DND-41 (cell line): ENCODE measurements at regions not wholly inside any gene's neighbourhood (a gene's known extent, or its start where the extent isn't known, plus 50 kb on each side); places are given as distances from the start of the nearest gene placed in this dataset.

ENCODE experiments used
- ATAC-seq: fragments of 200-7000 bp; cut with Tn5 transposase; 3 replicates; pipeline ENCODE4 v1.9.1; 2021; ENCODE audit warnings: low read depth; ENCODE audit not compliant: insufficient read depth
- DNase-seq: peaks from one replicate; pipeline ENCODE4 v3.0.0-alpha.2; 2020
- H2AFZ ChIP-seq: 2 replicates; pipeline ENCODE4 v1.6.0; 2012; ENCODE audit warnings: low read depth, low read length
- H3K27ac ChIP-seq: 2 replicates; pipeline ENCODE4 v1.5.1; 2012; ENCODE audit warnings: low read length, inconsistent platforms
- H3K27me3 ChIP-seq: fragments of 200-600 bp; sonication (generic); 2 replicates; pipeline ENCODE4 v1.6.0; 2012; ENCODE audit warnings: low read length, mild to moderate bottlenecking, inconsistent platforms; ENCODE audit not compliant: insufficient read depth, poor library complexity
- H3K36me3 ChIP-seq: 2 replicates; pipeline ENCODE4 v1.5.1; 2012; ENCODE audit warnings: low read length, inconsistent platforms; ENCODE audit not compliant: insufficient read depth
- H3K4me1 ChIP-seq: 2 replicates; pipeline ENCODE4 v1.5.1; 2012; ENCODE audit warnings: mild to moderate bottlenecking, low read length; ENCODE audit not compliant: insufficient read depth
- H3K4me2 ChIP-seq: 2 replicates; pipeline ENCODE4 v1.6.0; 2012; ENCODE audit warnings: mild to moderate bottlenecking, moderate library complexity, low read length, inconsistent platforms; ENCODE audit not compliant: insufficient read depth
- H3K4me3 ChIP-seq, 2 experiments: fragments of 200-600 bp in 1 of 2; shearing (Covaris generic) in 1 of 2; 2 replicates each; pipeline ENCODE4 v1.5.1; 2012 to 2016; ENCODE audit warnings: inconsistent platforms in 2 of 2, low read length in 2 of 2, mild to moderate bottlenecking in 2 of 2, low read depth in 1 of 2, moderate library complexity in 1 of 2
- H3K79me2 ChIP-seq: 2 replicates; pipeline ENCODE4 v1.6.0; 2012; ENCODE audit warnings: low read length, inconsistent platforms; ENCODE audit not compliant: insufficient read depth
- H3K9ac ChIP-seq: 2 replicates; pipeline ENCODE4 v1.6.0; 2012; ENCODE audit warnings: low read depth, mild to moderate bottlenecking, inconsistent platforms, low read length, moderate library complexity
- H3K9me3 ChIP-seq: 2 replicates; pipeline ENCODE4 v1.5.1; 2012; ENCODE audit warnings: low read length, moderate library complexity, mild to moderate bottlenecking, inconsistent platforms; ENCODE audit not compliant: insufficient read depth, severe bottlenecking
- H4K20me1 ChIP-seq: 2 replicates; pipeline ENCODE4 v1.6.0; 2012; ENCODE audit warnings: low read length; ENCODE audit not compliant: insufficient read depth
- CTCF ChIP-seq: IDR thresholded peaks from 2 replicates; pipeline ENCODE4 v1.5.1; 2012; ENCODE audit warnings: borderline replicate concordance, low read length, moderate library complexity, mild to moderate bottlenecking; ENCODE audit not compliant: poor library complexity, severe bottlenecking; ENCODE audit errors: extremely low read depth
- EZH2 ChIP-seq: IDR thresholded peaks from 3 replicates; pipeline ENCODE4 v1.6.1; 2012; ENCODE audit warnings: borderline replicate concordance, low read depth, mild to moderate bottlenecking, moderate library complexity, low read length, inconsistent platforms; ENCODE audit not compliant: severe bottlenecking

DNA sequence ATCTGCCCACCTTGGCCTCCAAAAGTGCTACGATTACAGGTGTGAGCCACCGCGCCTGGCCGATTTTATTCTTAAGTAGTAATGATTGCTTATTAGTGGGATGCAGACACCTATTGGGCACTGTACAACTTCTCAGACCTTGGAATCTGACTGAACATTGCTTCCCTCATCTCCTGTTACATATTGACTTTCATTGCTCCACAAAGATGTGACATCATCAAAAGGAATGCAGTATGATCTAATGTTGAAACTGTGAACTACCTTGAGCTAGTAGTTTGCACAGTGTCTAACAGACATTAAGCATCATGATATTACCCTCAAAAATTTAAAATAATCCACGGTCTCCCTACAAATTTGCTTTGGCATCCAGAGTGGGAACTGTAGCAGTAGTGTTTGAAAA is 109.8 kb upstream of the SIX2 start:
- DNase-seq: no peak
- TF ChIP-seq EZH2: no peak
- TF ChIP-seq CTCF: no peak
- Histone ChIP-seq H3K4me3 (no peak overlapping the region), H3K27me3 (no peaks in the 10 kb centered on the region), H4K20me1 (no peaks in the 10 kb centered on the region), H3K9ac (no peak overlapping the region), H2AFZ (no peak overlapping the region), H3K4me1 (no peaks in the 10 kb centered on the region), H3K9me3 (no peaks in the 10 kb centered on the region), H3K4me2 (no peak overlapping the region), H3K79me2 (no peaks in the 10 kb centered on the region), H3K27ac (no peak overlapping the region), H3K36me3 (no peaks in the 10 kb centered on the region)
- ATAC-seq: no peak

DNA sequence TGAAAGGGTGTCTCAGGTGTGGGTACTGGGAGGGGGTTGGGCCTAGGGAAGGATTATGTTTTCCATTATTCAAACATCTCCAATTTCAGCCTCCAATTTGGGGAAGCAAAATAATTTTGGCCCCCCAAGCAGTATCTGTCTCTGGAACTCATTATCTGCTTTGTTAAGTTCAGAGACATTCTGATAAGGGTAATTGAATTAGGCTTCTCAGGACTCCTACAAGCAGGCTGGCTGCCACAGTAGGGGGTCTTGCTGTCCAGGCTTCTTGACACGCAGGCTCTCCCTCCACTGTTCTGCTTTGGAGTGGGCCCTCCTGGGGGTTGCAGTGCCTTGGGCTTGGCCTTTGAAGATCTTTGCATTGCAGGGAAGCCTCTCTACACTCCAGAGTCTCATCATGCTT is 108.1 kb upstream of the SIX2 start:
- no peaks in the 10 kb centered on the region for H3K79me2 ChIP-seq
- no peak overlapping the region for H3K4me2 ChIP-seq
- TF ChIP-seq EZH2 (no peak), CTCF (no peak)
- H2AFZ ChIP-seq: no peak overlapping the region
- no peaks in the 10 kb centered on the region for H3K36me3 ChIP-seq
- no peaks in the 10 kb centered on the region for H4K20me1 ChIP-seq
- H3K4me3 ChIP-seq: no peak overlapping the region
- H3K9ac ChIP-seq: no peak overlapping the region
- no peak overlapping the region for H3K27ac ChIP-seq
- no peak for DNase-seq
- H3K4me1 ChIP-seq: no peaks in the 10 kb centered on the region
- H3K9me3 ChIP-seq: no peaks in the 10 kb centered on the region
- no peak for ATAC-seq
- no peaks in the 10 kb centered on the region for H3K27me3 ChIP-seq

DNA sequence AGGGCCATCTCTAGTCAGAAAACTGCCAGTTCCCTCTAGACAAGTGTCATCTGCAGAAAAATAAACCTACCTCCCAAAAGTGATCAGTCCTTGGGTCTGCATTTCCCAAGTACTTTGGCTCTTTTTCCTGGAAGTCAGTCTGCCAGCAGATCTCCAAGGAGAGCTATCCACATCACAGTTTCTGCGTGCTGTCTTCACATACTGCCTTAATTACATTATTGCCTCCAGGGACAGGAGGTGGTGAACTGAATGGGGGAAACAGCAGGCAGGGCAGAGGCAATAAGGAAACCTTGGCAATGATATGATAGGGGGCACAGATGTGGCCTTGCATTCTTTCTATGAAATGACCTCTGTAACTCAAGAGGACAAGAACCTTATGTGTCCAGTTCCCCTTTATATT is 105.9 kb upstream of the SIX2 start:
- Histone ChIP-seq H3K27me3 (no peaks in the 10 kb centered on the region), H3K9me3 (no peaks in the 10 kb centered on the region), H3K4me2 (no peak overlapping the region), H3K27ac (no peak overlapping the region), H3K4me1 (no peaks in the 10 kb centered on the region), H4K20me1 (no peaks in the 10 kb centered on the region), H3K9ac (no peak overlapping the region), H3K79me2 (no peaks in the 10 kb centered on the region), H3K4me3 (no peak overlapping the region), H2AFZ (no peak overlapping the region), H3K36me3 (no peaks in the 10 kb centered on the region)
- TF ChIP-seq EZH2: no peak
- TF ChIP-seq CTCF: no peak
- no peak for ATAC-seq
- no peak for DNase-seq

- H3K4me1 ChIP-seq: no peaks in the 10 kb centered on the region
- DNase-seq: no peak
- H3K9me3 ChIP-seq: no peaks in the 10 kb centered on the region
- no peaks in the 10 kb centered on the region for H3K27me3 ChIP-seq
- no peak overlapping the region for H2AFZ ChIP-seq
- no peak overlapping the region for H3K4me3 ChIP-seq
- no peak for ATAC-seq
- no peaks in the 10 kb centered on the region for H4K20me1 ChIP-seq
- H3K36me3 ChIP-seq: no peaks in the 10 kb centered on the region
- H3K27ac ChIP-seq: no peak overlapping the region
- no peak overlapping the region for H3K9ac ChIP-seq
- TF ChIP-seq EZH2: no peak
- TF ChIP-seq CTCF: no peak
- no peaks in the 10 kb centered on the region for H3K79me2 ChIP-seq
- H3K4me2 ChIP-seq: no peak overlapping the region
Observed at GRCh38 chr2:45114221-45114955, 105.1 kb upstream of the SIX2 start.
